T-cell (primary cell): ENCODE measurements at regions not wholly inside any gene's neighbourhood (a gene's known extent, or its start where the extent isn't known, plus 50 kb on each side); places are given as distances from the start of the nearest gene placed in this dataset.

Experiments used
- ATAC-seq, 4 experiments: fragments of 200-7000 bp in 3 of 4; fragments of 150-1000 bp in 1 of 4; cut with Tn5 transposase; replicated peaks in 1 of 4; 1 replicate in 3 of 4; 2 replicates in 1 of 4; pipeline ENCODE4 v1.10.0; 2021; ENCODE audit warnings: moderate library complexity in 3 of 4, mild to moderate bottlenecking in 2 of 4, moderate number of reproducible peaks in 1 of 4
- CTCF ChIA-PET, 2 donors: fragments of 300-600 bp; sonication (Branson Sonifier 250); formaldehyde crosslinking; loops; one replicate each; lab custom pipeline; 2022; ENCODE audit warnings: antibody characterized with exemption in 2 of 2; lab: Charles Lee
- POLR2A ChIA-PET, 2 donors: fragments of 300-600 bp; sonication (Branson Sonifier 250); formaldehyde crosslinking; loops; one replicate each; lab custom pipeline; 2022; ENCODE audit warnings: antibody characterized with exemption in 2 of 2; lab: Charles Lee
- DNase-seq, 35 experiments: peaks; one replicate each; pipeline versions ENCODE4 v3.0.0 to v3.0.0-alpha.2; 2013 to 2023
- H3K27ac ChIP-seq: one replicate; pipeline ENCODE4 v1.5.1; 2013; ENCODE audit warnings: low read length
- H3K27me3 ChIP-seq, 2 experiments: replicated peaks in 1 of 2; 1 replicate in 1 of 2; 2 replicates in 1 of 2; pipeline versions ENCODE4 v1.6.1 to v1.7.0; 2013; ENCODE audit warnings: low read length in 1 of 2, mixed read lengths in 1 of 2; ENCODE audit not compliant: control insufficient read depth in 2 of 2, insufficient read depth in 2 of 2; ENCODE audit errors: extremely low read depth in 1 of 2
- H3K36me3 ChIP-seq, 2 donors: 1 replicate in 1 of 2; 2 replicates in 1 of 2; pipeline versions ENCODE4 v1.6.1 to v1.7.0; 2013; ENCODE audit warnings: low read length in 1 of 2; ENCODE audit not compliant: control insufficient read depth in 2 of 2, insufficient read depth in 1 of 2; ENCODE audit errors: extremely low read depth in 1 of 2
- H3K4me1 ChIP-seq, 2 experiments: 1 replicate in 1 of 2; 2 replicates in 1 of 2; pipeline versions ENCODE4 v1.6.1 to v1.7.0; 2013; ENCODE audit warnings: low read length in 2 of 2, mixed read lengths in 1 of 2; ENCODE audit not compliant: insufficient read depth in 2 of 2, control insufficient read depth in 1 of 2; ENCODE audit errors: extremely low read depth in 1 of 2
- H3K4me3 ChIP-seq, 2 donors: 1 replicate in 1 of 2; 2 replicates in 1 of 2; pipeline versions ENCODE4 v1.5.1 to v1.7.0; 2013; ENCODE audit warnings: mild to moderate bottlenecking in 2 of 2, low read length in 1 of 2, moderate library complexity in 1 of 2; ENCODE audit not compliant: control insufficient read depth in 1 of 2; ENCODE audit errors: extremely low read depth in 1 of 2
- H3K9me3 ChIP-seq: 2 replicates; pipeline ENCODE4 v1.7.0; 2013
- H3K27ac Mint-ChIP-seq, 2 donors: one replicate each; pipeline ENCODE4 v1.8.0; 2020 to 2021; ENCODE audit warnings: mild to moderate bottlenecking in 2 of 2, mixed read lengths in 2 of 2
- H3K27me3 Mint-ChIP-seq, 2 donors: one replicate each; pipeline ENCODE4 v1.8.0; 2021 to 2022; ENCODE audit warnings: mixed read lengths in 2 of 2
- H3K36me3 Mint-ChIP-seq: one replicate; pipeline ENCODE4 v1.8.0; 2021; ENCODE audit warnings: mixed read lengths
- H3K4me1 Mint-ChIP-seq, 3 donors: one replicate each; pipeline ENCODE4 v1.8.0; 2020 to 2022; ENCODE audit warnings: mixed read lengths in 3 of 3, mild to moderate bottlenecking in 1 of 3
- H3K4me3 Mint-ChIP-seq, 3 donors: one replicate each; pipeline ENCODE4 v1.8.0; 2020 to 2022; ENCODE audit warnings: mild to moderate bottlenecking in 3 of 3, mixed read lengths in 3 of 3, moderate library complexity in 3 of 3
- H3K9me3 Mint-ChIP-seq, 3 donors: one replicate each; pipeline ENCODE4 v1.8.0; 2020 to 2022; ENCODE audit warnings: mixed read lengths in 3 of 3
- WGBS: methylation state at CpG from one replicate; pipeline ENCODE4 v1.1.5; 2013; ENCODE audit warnings: missing lambda C conversion rate; ENCODE audit not compliant: insufficient coverage; 5-methylcytosine and 5-hydroxymethylcytosine counted together

- no peak for DNase-seq
- Mint-ChIP-seq H3K36me3 (no peaks in the 10 kb centered on the region), H3K27me3 (no peaks in the 10 kb centered on the region), H3K4me1 (no peaks in the 10 kb centered on the region), H3K4me3 (no peak overlapping the region), H3K9me3 (peaks cover 2 to 10% (median 5%) of the 10 kb centered on the region in 3 donors), H3K27ac (no peak overlapping the region)
- CTCF ChIA-PET, result no interaction called here
- H3K9me3 ChIP-seq, result no peaks in the 10 kb centered on the region
- no peaks in the 10 kb centered on the region for H3K36me3 ChIP-seq
- 83% methylated on average over 1 of the region's 6 CpGs for WGBS
- POLR2A ChIA-PET, result no interaction called here
- H3K4me1 ChIP-seq, result no peaks in the 10 kb centered on the region
- H3K4me3 ChIP-seq, result no peak overlapping the region
- H3K27ac ChIP-seq, result no peak overlapping the region
- ATAC-seq, result no peak
- H3K27me3 ChIP-seq, result no peaks in the 10 kb centered on the region
Observed at GRCh38 chr3:176174060-176174459, 1023.2 kb downstream of the TBL1XR1 start.

GRCh38 chr3:176172492-176172891 is 1024.8 kb downstream of the TBL1XR1 start:
- H3K27me3 Mint-ChIP-seq, result no peaks in the 10 kb centered on the region
- ChIA-PET POLR2A (no interaction called here), CTCF (no interaction called here)
- peaks cover 2 to 12% (median 8%) of the 10 kb centered on the region in 3 donors for H3K9me3 Mint-ChIP-seq
- H3K27me3 ChIP-seq, result no peaks in the 10 kb centered on the region
- H3K36me3 Mint-ChIP-seq, result no peaks in the 10 kb centered on the region
- no peak overlapping the region for H3K27ac Mint-ChIP-seq
- no CpG with 5 or more reads among the region's 1 CpG for WGBS
- H3K9me3 ChIP-seq, result no peaks in the 10 kb centered on the region
- ATAC-seq (no peak), DNase-seq (no peak)
- no peak overlapping the region for H3K27ac ChIP-seq
- H3K4me3 ChIP-seq, result no peak overlapping the region
- no peaks in the 10 kb centered on the region for H3K4me1 Mint-ChIP-seq
- H3K4me1 ChIP-seq, result no peaks in the 10 kb centered on the region
- no peaks in the 10 kb centered on the region for H3K36me3 ChIP-seq
- H3K4me3 Mint-ChIP-seq, result no peak overlapping the region

DNA sequence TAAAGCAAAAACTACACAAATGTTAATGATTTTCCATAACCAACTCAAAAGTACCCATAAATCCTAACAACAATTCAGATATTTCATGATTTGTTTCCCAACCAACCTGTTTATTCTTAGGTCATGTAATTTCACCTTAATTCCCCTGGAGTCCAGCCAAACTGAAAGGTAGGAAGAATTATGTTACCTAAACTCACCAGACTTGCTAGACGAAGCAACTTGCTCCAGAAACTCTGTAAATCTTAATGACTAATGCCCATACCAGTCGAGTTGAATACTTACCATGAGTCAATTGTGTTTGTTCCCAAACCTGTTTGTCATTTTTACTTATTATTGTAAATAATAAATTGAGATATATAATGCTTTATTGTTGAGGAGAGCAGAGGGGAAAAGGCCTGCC is 1030.0 kb downstream of the TBL1XR1 start:
- no peaks in the 10 kb centered on the region for H3K36me3 Mint-ChIP-seq
- no CpG with 5 or more reads among the region's 2 CpGs for WGBS

GRCh38 chr3:176160997-176161396 is 1036.3 kb downstream of the TBL1XR1 start:
- H3K27ac Mint-ChIP-seq, result no peak overlapping the region
- H3K27ac ChIP-seq, result no peak overlapping the region
- no peaks in the 10 kb centered on the region for H3K27me3 Mint-ChIP-seq
- H3K4me3 ChIP-seq, result no peak overlapping the region
- DNase-seq, result no peak
- H3K36me3 ChIP-seq, result no peaks in the 10 kb centered on the region
- H3K4me1 ChIP-seq, result no peaks in the 10 kb centered on the region
- H3K9me3 ChIP-seq, result peaks cover 2% of the 10 kb centered on the region
- no peaks in the 10 kb centered on the region for H3K27me3 ChIP-seq
- ChIA-PET CTCF (no interaction called here), POLR2A (interaction anchor here in 1 of 2 donors (0.6 kb wide), 1 partner anchor 279 kb away, joined by 3 read pairs; no protein-coding TSS in a partner anchor)
- ATAC-seq, result no peak
- no peaks in the 10 kb centered on the region for H3K4me1 Mint-ChIP-seq
- peaks cover 17 to 33% (median 31%) of the 10 kb centered on the region in 3 donors for H3K9me3 Mint-ChIP-seq
- H3K4me3 Mint-ChIP-seq, result no peak overlapping the region
- no peaks in the 10 kb centered on the region for H3K36me3 Mint-ChIP-seq

More for the DNA sequence above, 1030.0 kb downstream of the TBL1XR1 start:
- Histone ChIP-seq H3K27ac (no peak overlapping the region), H3K9me3 (no peaks in the 10 kb centered on the region), H3K36me3 (no peaks in the 10 kb centered on the region), H3K4me1 (no peaks in the 10 kb centered on the region), H3K4me3 (no peak overlapping the region), H3K27me3 (no peaks in the 10 kb centered on the region)
- H3K4me1 Mint-ChIP-seq, result no peaks in the 10 kb centered on the region
- DNase-seq, result no peak
- ATAC-seq, result no peak
- H3K9me3 Mint-ChIP-seq, result peaks cover 11 to 20% (median 14%) of the 10 kb centered on the region in 3 donors
- H3K27ac Mint-ChIP-seq, result no peak overlapping the region
- ChIA-PET POLR2A (no interaction called here), CTCF (no interaction called here)
- H3K27me3 Mint-ChIP-seq, result no peaks in the 10 kb centered on the region
- H3K4me3 Mint-ChIP-seq, result no peak overlapping the region

- 65% methylated on average over 2 of the region's 2 CpGs for WGBS
- Mint-ChIP-seq H3K27ac (no peak overlapping the region), H3K4me3 (no peak overlapping the region), H3K36me3 (no peaks in the 10 kb centered on the region), H3K27me3 (no peaks in the 10 kb centered on the region), H3K9me3 (peaks cover 19 to 31% (median 30%) of the 10 kb centered on the region in 3 donors), H3K4me1 (no peaks in the 10 kb centered on the region)
- ChIA-PET CTCF (interaction anchor here in 1 of 2 donors (0.7 kb wide), 1 partner anchor 1386 kb away, joined by 3 read pairs; no protein-coding TSS in a partner anchor), POLR2A (no interaction called here)
- ATAC-seq, result no peak
- Histone ChIP-seq H3K4me3 (no peak overlapping the region), H3K27me3 (no peaks in the 10 kb centered on the region), H3K4me1 (no peaks in the 10 kb centered on the region), H3K9me3 (peaks cover 2% of the 10 kb centered on the region), H3K27ac (no peak overlapping the region), H3K36me3 (no peaks in the 10 kb centered on the region)
- no peak for DNase-seq
Observed at GRCh38 chr3:176159796-176160195, 1037.5 kb downstream of the TBL1XR1 start.

DNA sequence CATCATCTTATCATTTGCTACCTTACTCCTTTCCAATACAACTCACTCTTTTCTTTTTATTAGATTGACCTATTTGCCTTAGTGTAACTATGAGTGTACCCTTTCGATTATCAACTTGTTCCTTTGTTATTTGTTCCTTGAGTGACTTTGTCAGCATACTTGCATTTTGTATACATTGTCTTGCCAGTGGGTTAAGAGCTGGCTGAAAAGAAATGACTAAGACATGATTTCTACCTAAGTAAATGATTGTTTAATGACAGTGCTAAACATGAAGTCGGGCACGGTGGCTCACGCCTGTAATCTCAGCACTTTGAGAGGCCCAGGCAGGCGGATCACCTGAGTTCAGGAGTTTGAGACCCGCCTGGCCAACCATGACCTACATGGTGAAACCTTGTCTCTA is 1042.3 kb downstream of the TBL1XR1 start:
- H3K4me1 Mint-ChIP-seq, result no peaks in the 10 kb centered on the region
- POLR2A ChIA-PET, result no interaction called here

GRCh38 chr3:176149567-176149966 is 1047.7 kb downstream of the TBL1XR1 start:
- POLR2A ChIA-PET, result no interaction called here
- H3K4me1 Mint-ChIP-seq, result no peaks in the 10 kb centered on the region
- no peaks in the 10 kb centered on the region for H3K36me3 ChIP-seq

More for the DNA sequence above, 1042.3 kb downstream of the TBL1XR1 start:
- H3K36me3 Mint-ChIP-seq, result no peaks in the 10 kb centered on the region
- CTCF ChIA-PET, result no interaction called here
- Histone ChIP-seq H3K4me1 (no peaks in the 10 kb centered on the region), H3K4me3 (no peak overlapping the region), H3K27ac (no peak overlapping the region), H3K9me3 (peaks cover 2% of the 10 kb centered on the region), H3K27me3 (no peaks in the 10 kb centered on the region), H3K36me3 (no peaks in the 10 kb centered on the region)
- H3K4me3 Mint-ChIP-seq, result no peak overlapping the region
- H3K9me3 Mint-ChIP-seq, result peaks cover 6 to 7% (median 7%) of the 10 kb centered on the region in 3 donors
- H3K27ac Mint-ChIP-seq, result no peak overlapping the region
- WGBS, result 90% methylated on average over 3 of the region's 6 CpGs
- ATAC-seq (no peak), DNase-seq (no peak)
- no peaks in the 10 kb centered on the region for H3K27me3 Mint-ChIP-seq

More at GRCh38 chr3:176149567-176149966, 1047.7 kb downstream of the TBL1XR1 start:
- DNase-seq (no peak), ATAC-seq (no peak)
- CTCF ChIA-PET, result interaction anchor here in 1 of 2 donors (0.6 kb wide), 1 partner anchor 726 kb away, joined by 4 read pairs; no protein-coding TSS in a partner anchor
- Mint-ChIP-seq H3K27ac (no peak overlapping the region), H3K4me3 (no peak overlapping the region), H3K36me3 (no peaks in the 10 kb centered on the region), H3K27me3 (no peaks in the 10 kb centered on the region), H3K9me3 (peaks cover 0 to 14% (median 6%) of the 10 kb centered on the region in 3 donors)
- Histone ChIP-seq H3K27me3 (no peaks in the 10 kb centered on the region), H3K4me3 (no peak overlapping the region), H3K4me1 (no peaks in the 10 kb centered on the region), H3K9me3 (no peaks in the 10 kb centered on the region), H3K27ac (no peak overlapping the region)
